ENCODE measurements at regions not wholly inside any gene's neighbourhood (a gene's known extent, or its start where the extent isn't known, plus 50 kb on each side); places are given as distances from the start of the nearest gene placed in this dataset.
"Not testable (repeated sequence)": the region's sequence is repeated elsewhere in the genome, so short reads cannot be mapped to it uniquely, and the experiment has no call there.

- DNase-seq, result no peak
- intact Hi-C loops (cut with DNase I), result no loop called here
- Histone ChIP-seq H3K36me3 (no peaks in the 10 kb centered on the region), H3K4me1 (no peaks in the 10 kb centered on the region), H3K4me3 (no peak overlapping the region), H3K27ac (no peak overlapping the region), H3K9ac (ENCODE audit: low read depth in 2 of 2, low read length in 2 of 2) (no peak overlapping the region), H3K9me3 (no peaks in the 10 kb centered on the region), H3K27me3 (no peaks in the 10 kb centered on the region)
- TF ChIP-seq CTCF (IDR thresholded peaks at IDR 0.05), result no peak
Measured at GRCh38 chr5:23437011-23437410, 70.4 kb upstream of the PRDM9 start.

DNA sequence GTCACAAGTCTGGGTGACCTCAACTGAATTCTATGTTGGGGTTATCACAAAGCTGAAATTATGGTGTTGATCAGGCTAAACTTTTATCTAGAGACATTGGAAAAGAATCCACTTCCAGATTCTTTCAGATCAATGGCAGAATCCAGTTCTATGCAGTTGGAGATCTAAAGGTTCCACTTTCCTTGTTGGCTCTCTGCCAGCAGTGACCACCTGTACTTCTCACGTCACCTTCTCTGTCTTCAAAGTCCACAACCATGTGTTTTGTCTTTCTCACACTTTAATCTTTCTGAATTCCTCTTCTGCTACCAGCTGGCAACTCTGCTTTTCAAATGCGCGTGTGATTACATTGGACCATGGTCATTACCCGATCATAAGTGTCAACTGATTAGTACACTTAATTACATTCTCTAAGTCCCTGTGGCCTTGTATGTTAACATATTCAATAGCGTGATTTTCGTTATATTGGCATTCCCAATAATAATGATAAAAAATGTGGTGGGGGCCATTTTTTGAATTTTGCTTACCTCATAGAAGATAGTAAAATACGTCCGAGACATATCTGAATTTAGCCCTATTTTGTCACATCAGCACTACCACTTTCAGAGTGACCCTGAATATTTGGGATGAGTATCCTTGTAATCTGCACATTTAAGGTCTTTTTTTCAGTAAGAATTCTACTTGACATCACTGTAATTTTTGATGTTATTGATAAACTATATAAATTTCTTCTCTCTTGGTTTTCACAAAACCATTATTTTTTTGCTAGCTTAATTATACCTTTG lies 73.7 kb upstream of the PRDM9 start:
- DNase-seq, result no peak
- Histone ChIP-seq H3K4me1 (no peaks in the 10 kb centered on the region), H3K36me3 (no peaks in the 10 kb centered on the region), H3K9me3 (no peaks in the 10 kb centered on the region), H3K9ac (ENCODE audit: low read depth in 2 of 2, low read length in 2 of 2) (no peak overlapping the region), H3K27ac (no peak overlapping the region), H3K27me3 (no peaks in the 10 kb centered on the region), H3K4me3 (no peak overlapping the region)
- TF ChIP-seq CTCF (IDR thresholded peaks at IDR 0.05), result no peak
- intact Hi-C loops (cut with DNase I), result no loop called here

- Histone ChIP-seq H3K36me3 (no peaks in the 10 kb centered on the region), H3K9me3 (no peaks in the 10 kb centered on the region), H3K9ac (ENCODE audit: low read depth in 2 of 2, low read length in 2 of 2) (no peak overlapping the region), H3K27ac (no peak overlapping the region), H3K27me3 (no peaks in the 10 kb centered on the region), H3K4me3 (no peak overlapping the region), H3K4me1 (no peaks in the 10 kb centered on the region)
- no peak for TF ChIP-seq CTCF (IDR thresholded peaks at IDR 0.05)
- intact Hi-C loops (cut with DNase I), result no loop called here
- DNase-seq, result no peak
Measured at GRCh38 chr5:23428705-23429104, 78.7 kb upstream of the PRDM9 start.

GRCh38 chr5:23420214-23420613 lies 87.2 kb upstream of the PRDM9 start:
- H3K9me3 ChIP-seq; H3K4me3 ChIP-seq; H3K36me3 ChIP-seq; H3K27ac ChIP-seq; intact Hi-C loops (cut with DNase I); DNase-seq; H3K4me1 ChIP-seq; H3K27me3 ChIP-seq; H3K9ac ChIP-seq (ENCODE audit: low read depth in 2 of 2, low read length in 2 of 2): not testable (repeated sequence)

- no peaks in the 10 kb centered on the region for H3K4me1 ChIP-seq
- H3K9ac ChIP-seq (ENCODE audit: low read depth in 2 of 2, low read length in 2 of 2), result no peak overlapping the region
- intact Hi-C loops (cut with DNase I), result no loop called here
- no peaks in the 10 kb centered on the region for H3K36me3 ChIP-seq
- no peak for DNase-seq
- no peak overlapping the region for H3K4me3 ChIP-seq
- no peak for TF ChIP-seq CTCF (IDR thresholded peaks at IDR 0.05)
- no peaks in the 10 kb centered on the region for H3K27me3 ChIP-seq
- H3K9me3 ChIP-seq, result no peaks in the 10 kb centered on the region
- no peak overlapping the region for H3K27ac ChIP-seq
Measured at GRCh38 chr5:23419115-23419514, 88.3 kb upstream of the PRDM9 start.

- no peak for TF ChIP-seq CTCF (IDR thresholded peaks at IDR 0.05)
- no peak overlapping the region for H3K9ac ChIP-seq (ENCODE audit: low read depth in 2 of 2, low read length in 2 of 2)
- H3K27me3 ChIP-seq, result no peaks in the 10 kb centered on the region
- DNase-seq, result no peak
- intact Hi-C loops (cut with DNase I), result no loop called here
- H3K27ac ChIP-seq, result no peak overlapping the region
- H3K36me3 ChIP-seq, result no peaks in the 10 kb centered on the region
- H3K9me3 ChIP-seq, result no peaks in the 10 kb centered on the region
- H3K4me3 ChIP-seq, result no peak overlapping the region
- H3K4me1 ChIP-seq, result no peaks in the 10 kb centered on the region
Measured at GRCh38 chr5:23412515-23412914, 94.9 kb upstream of the PRDM9 start.

Measured in colonic mucosa (tissue), 4 donors.